A549 (cell line): ENCODE measurements at regions not wholly inside any gene's neighbourhood (a gene's known extent, or its start where the extent isn't known, plus 50 kb on each side); places are given as distances from the start of the nearest gene placed in this dataset.

Source experiments
- E2F6 ChIP-seq: IDR thresholded peaks from 2 replicates; pipeline ENCODE4 v1.6.1; 2012; ENCODE audit warnings: low read depth, borderline replicate concordance
- POLR2A ChIP-seq: IDR thresholded peaks from 2 replicates; pipeline ENCODE4 v1.6.1; 2012; ENCODE audit warnings: mild to moderate bottlenecking, low read length

DNA sequence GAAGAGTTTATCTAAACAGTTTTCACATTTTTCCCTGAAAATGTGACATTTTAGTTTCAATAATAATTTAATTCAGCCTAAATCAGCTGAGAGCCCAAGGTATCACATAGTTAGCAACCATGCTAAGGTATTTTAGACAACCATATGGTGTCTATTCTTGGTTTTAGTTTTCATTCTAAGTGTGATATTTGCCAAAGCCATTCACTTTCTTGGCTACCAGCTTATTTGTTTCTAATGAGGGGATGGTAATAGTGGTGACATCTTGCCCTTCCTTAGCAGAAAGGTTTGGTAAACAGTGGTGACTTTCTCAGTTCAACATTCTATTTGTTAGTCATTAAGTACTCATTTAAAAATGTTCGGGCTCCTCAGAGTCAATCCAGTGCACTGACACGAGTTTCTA, 854.9 kb upstream of the HTR2C start:
- TF ChIP-seq E2F6 (no peak), POLR2A (no peak)
